Ectodermal cell (in vitro differentiated cells): ENCODE measurements at regions not wholly inside any gene's neighbourhood (a gene's known extent, or its start where the extent isn't known, plus 50 kb on each side); places are given as distances from the start of the nearest gene placed in this dataset.

ENCODE experiments used
- H3K27ac ChIP-seq: 2 replicates; pipeline ENCODE4 v1.7.0; 2013; ENCODE audit warnings: mild to moderate bottlenecking, low read depth, low read length; ENCODE audit not compliant: insufficient read depth, poor library complexity, severe bottlenecking
- H3K27me3 ChIP-seq: 2 replicates; pipeline ENCODE4 v1.7.0; 2013; ENCODE audit warnings: mild to moderate bottlenecking, low read length; ENCODE audit not compliant: insufficient read depth, control insufficient read depth, poor library complexity, severe bottlenecking
- H3K36me3 ChIP-seq: one replicate; pipeline ENCODE4 v1.7.0; 2013; ENCODE audit warnings: low read length; ENCODE audit not compliant: control insufficient read depth, insufficient read depth
- H3K4me1 ChIP-seq: one replicate; pipeline ENCODE4 v1.7.0; 2013; ENCODE audit warnings: low read length; ENCODE audit not compliant: control insufficient read depth, insufficient read depth
- H3K4me3 ChIP-seq: 2 replicates; pipeline ENCODE4 v1.7.0; 2013; ENCODE audit warnings: low read depth, low read length, control low read depth; ENCODE audit not compliant: insufficient read depth
- H3K9me3 ChIP-seq: 2 replicates; pipeline ENCODE4 v1.7.0; 2013; ENCODE audit warnings: mild to moderate bottlenecking, low read length, moderate library complexity; ENCODE audit not compliant: control insufficient read depth
- WGBS, 2 experiments: methylation state at CpG; one replicate each; pipeline ENCODE4 v1.1.7; 2013; ENCODE audit warnings: missing lambda C conversion rate in 2 of 2; 5-methylcytosine and 5-hydroxymethylcytosine counted together

- H3K27me3 ChIP-seq, result no peaks in the 10 kb centered on the region
- H3K36me3 ChIP-seq, result no peaks in the 10 kb centered on the region
- no peak overlapping the region for H3K4me3 ChIP-seq
- WGBS, 2 experiments, result 81 to 85% methylated on average over 3 to 4 of the region's 4 CpGs
- no peak overlapping the region for H3K27ac ChIP-seq
- peaks cover 10% of the 10 kb centered on the region for H3K4me1 ChIP-seq
- no peaks in the 10 kb centered on the region for H3K9me3 ChIP-seq
Observed at GRCh38 chr2:16021611-16022363, 81.4 kb downstream of the MYCN start.

- Histone ChIP-seq H3K4me1 (peaks cover 10% of the 10 kb centered on the region), H3K36me3 (no peaks in the 10 kb centered on the region), H3K4me3 (no peak overlapping the region), H3K27me3 (no peaks in the 10 kb centered on the region), H3K27ac (no peak overlapping the region), H3K9me3 (no peaks in the 10 kb centered on the region)
- 94% methylated on average over 5 of the region's 5 CpGs for WGBS, 2 experiments
Observed at GRCh38 chr2:16020389-16021008, 80.1 kb downstream of the MYCN start.

DNA sequence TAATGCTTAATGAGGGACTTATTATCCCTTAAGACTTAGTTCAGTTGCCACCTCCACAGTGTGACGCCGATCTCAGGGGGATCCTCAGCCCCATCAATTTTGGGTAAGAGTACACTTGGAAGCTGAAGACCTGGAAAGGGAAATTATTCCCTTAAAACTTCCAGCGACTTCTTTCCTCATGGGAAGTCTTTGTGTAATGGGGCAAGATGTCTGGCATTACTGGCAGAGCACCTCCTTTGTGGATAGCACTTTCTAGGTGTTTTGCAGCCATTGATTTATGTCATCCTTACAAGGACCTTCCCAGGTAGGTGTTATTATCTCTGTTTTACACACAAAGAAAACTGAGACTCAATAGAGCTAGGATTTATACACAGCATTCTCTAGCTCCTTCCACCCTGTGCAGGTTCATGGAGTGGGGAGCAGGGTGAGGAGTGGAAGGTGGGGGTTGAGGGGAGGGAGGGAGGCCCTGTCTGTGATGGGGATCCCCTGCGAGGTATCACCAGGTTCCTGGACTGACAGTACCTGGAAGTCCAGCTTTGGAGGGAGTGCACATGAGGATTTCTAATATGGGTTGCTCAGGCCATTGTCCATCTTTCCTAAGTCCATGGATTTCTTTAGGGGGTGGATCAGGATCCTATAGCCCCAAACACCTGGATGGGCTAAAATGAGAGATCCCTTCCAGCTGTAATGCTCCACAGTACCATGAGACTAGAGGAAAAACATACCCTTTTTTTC, 79.4 kb downstream of the MYCN start:
- H3K36me3 ChIP-seq, result no peaks in the 10 kb centered on the region
- WGBS, 2 experiments, result 90 to 91% methylated on average over 4 of the region's 4 CpGs
- H3K9me3 ChIP-seq, result no peaks in the 10 kb centered on the region
- H3K4me3 ChIP-seq, result no peak overlapping the region
- no peaks in the 10 kb centered on the region for H3K27me3 ChIP-seq
- peaks cover 10% of the 10 kb centered on the region for H3K4me1 ChIP-seq
- no peak overlapping the region for H3K27ac ChIP-seq

- Histone ChIP-seq H3K27me3 (no peaks in the 10 kb centered on the region), H3K4me3 (no peak overlapping the region), H3K36me3 (no peaks in the 10 kb centered on the region), H3K27ac (no peak overlapping the region), H3K9me3 (no peaks in the 10 kb centered on the region), H3K4me1 (peaks cover 10% of the 10 kb centered on the region)
- WGBS, 2 experiments, result 92 to 93% methylated on average over 6 of the region's 6 CpGs
Observed at GRCh38 chr2:16019060-16019480, 78.7 kb downstream of the MYCN start.

GRCh38 chr2:16018277-16019059, 78.1 kb downstream of the MYCN start:
- H3K27me3 ChIP-seq, result peaks cover under 1% of the 10 kb centered on the region
- H3K9me3 ChIP-seq, result no peaks in the 10 kb centered on the region
- no peaks in the 10 kb centered on the region for H3K36me3 ChIP-seq
- H3K4me3 ChIP-seq, result no peak overlapping the region
- 94 to 96% methylated on average over 13 of the region's 13 CpGs for WGBS, 2 experiments
- H3K27ac ChIP-seq, result no peak overlapping the region
- H3K4me1 ChIP-seq, result peaks cover 10% of the 10 kb centered on the region

GRCh38 chr2:16016282-16016681, 75.9 kb downstream of the MYCN start:
- Histone ChIP-seq H3K27ac (no peak overlapping the region), H3K4me1 (peaks cover 19% of the 10 kb centered on the region), H3K4me3 (no peak overlapping the region), H3K27me3 (peaks cover 3% of the 10 kb centered on the region), H3K36me3 (no peaks in the 10 kb centered on the region), H3K9me3 (no peaks in the 10 kb centered on the region)
- 94 to 100% methylated on average over 1 of the region's 1 CpG for WGBS, 2 experiments

GRCh38 chr2:16015903-16016265, 75.5 kb downstream of the MYCN start:
- H3K4me1 ChIP-seq, result peaks cover 19% of the 10 kb centered on the region
- WGBS, 2 experiments, result 92 to 99% methylated on average over 2 of the region's 2 CpGs
- peaks cover 3% of the 10 kb centered on the region for H3K27me3 ChIP-seq
- H3K4me3 ChIP-seq, result no peak overlapping the region
- H3K36me3 ChIP-seq, result no peaks in the 10 kb centered on the region
- H3K27ac ChIP-seq, result no peak overlapping the region
- H3K9me3 ChIP-seq, result no peaks in the 10 kb centered on the region

DNA sequence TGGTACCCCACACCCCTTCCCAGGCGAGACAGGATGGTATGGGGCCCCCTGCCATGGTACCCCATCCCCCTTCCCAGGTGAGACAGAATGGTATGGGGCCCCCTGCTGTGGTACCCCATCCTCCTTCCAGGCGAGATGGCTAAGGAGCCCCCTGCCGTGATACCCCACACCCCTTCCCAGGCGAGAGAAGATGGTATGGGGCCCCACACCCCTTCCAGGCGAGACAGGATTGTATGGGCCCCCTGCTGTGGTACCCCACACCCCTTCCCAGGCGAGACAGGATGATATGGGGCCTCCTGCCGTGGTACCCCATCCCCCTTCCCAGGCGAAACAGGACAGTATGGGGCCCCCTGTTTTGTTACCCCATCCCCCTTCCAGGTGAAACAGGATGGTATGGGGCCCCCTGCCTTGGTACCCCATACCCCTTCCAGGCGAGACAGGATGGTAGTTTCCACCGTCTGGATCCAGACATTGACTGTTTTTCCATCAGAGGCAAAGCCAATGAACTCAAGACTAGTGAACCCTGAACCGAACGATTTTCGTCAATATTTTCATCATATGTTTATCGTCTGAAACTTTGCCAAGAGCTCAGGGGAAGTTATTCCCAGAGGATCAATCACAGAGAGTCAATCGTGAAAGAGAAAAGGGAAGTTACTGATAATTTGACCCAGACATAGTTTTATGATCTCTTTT, 75.0 kb downstream of the MYCN start:
- no peak overlapping the region for H3K4me3 ChIP-seq
- H3K9me3 ChIP-seq, result no peaks in the 10 kb centered on the region
- H3K36me3 ChIP-seq, result no peaks in the 10 kb centered on the region
- H3K4me1 ChIP-seq, result peaks cover 19% of the 10 kb centered on the region
- H3K27ac ChIP-seq, result no peak overlapping the region
- H3K27me3 ChIP-seq, result peaks cover 6% of the 10 kb centered on the region
- WGBS, 2 experiments, result 88 to 94% methylated on average over 15 of the region's 15 CpGs

DNA sequence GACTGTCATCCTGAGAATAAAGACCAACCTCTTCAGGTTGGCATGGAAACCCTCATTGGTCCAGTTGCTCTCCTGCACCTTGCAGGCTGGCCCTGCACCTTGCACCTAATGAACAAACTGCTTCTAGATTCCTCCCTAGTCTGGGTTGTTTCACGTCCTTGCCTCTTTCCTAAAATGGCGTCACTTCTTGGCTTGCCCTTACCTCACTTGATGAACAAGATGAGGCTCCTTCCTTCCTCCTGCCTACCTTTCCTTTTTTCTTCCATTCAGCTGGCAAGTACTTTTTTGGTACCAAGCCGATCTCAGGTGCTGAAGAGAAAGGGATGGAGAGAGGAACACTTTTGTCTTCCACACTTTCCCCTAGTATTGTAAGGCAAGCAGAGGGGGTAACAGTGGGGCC, 74.5 kb downstream of the MYCN start:
- 94 to 97% methylated on average over 3 of the region's 3 CpGs for WGBS, 2 experiments
- Histone ChIP-seq H3K36me3 (no peaks in the 10 kb centered on the region), H3K4me1 (peaks cover 19% of the 10 kb centered on the region), H3K27me3 (peaks cover 6% of the 10 kb centered on the region), H3K4me3 (no peak overlapping the region), H3K9me3 (no peaks in the 10 kb centered on the region), H3K27ac (no peak overlapping the region)
